HG03095 (cell line): ENCODE measurements at regions not wholly inside any gene's neighbourhood (a gene's known extent, or its start where the extent isn't known, plus 50 kb on each side); places are given as distances from the start of the nearest gene placed in this dataset.
"Not testable (repeated sequence)": the region's sequence is repeated elsewhere in the genome, so short reads cannot be mapped to it uniquely, and the experiment has no call there.

Experiments
- ATAC-seq: cut with Tn5 transposase; IDR thresholded peaks from one replicate; pipeline ENCODE4 v1.9.1; 2021; ENCODE audit warnings: moderate library complexity; ENCODE audit not compliant: unreplicated experiment

- ATAC-seq, result not testable (repeated sequence)
Measured at GRCh38 chr1:149274493-149274892, 171.1 kb upstream of the NBPF9 start.

- not testable (repeated sequence) for ATAC-seq
Measured at GRCh38 chr1:149275802-149276201, 172.5 kb upstream of the NBPF9 start.

DNA sequence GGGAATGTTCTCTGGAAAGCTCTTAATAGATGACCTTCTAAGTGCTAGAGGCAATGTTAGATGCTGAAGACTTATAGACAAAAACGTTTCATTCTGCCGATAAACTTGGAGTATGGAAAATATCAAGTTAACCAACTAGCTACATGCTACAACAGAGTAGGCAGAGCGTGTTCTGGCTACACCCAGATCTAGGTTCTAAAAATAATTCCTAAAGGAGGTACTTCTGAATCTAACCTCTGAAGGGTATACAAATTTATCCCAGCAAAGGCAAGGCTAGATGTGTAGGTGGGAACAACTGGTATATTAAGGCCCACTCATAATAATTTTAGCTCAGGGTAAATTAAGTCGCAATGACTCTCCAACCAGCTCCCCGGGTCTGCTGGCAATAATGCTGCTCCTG, 173.1 kb upstream of the NBPF9 start:
- ATAC-seq, result not testable (repeated sequence)

- ATAC-seq, result not testable (repeated sequence)
Measured at GRCh38 chr1:149278156-149278555, 174.8 kb upstream of the NBPF9 start.

- not testable (repeated sequence) for ATAC-seq
Measured at GRCh38 chr1:149279015-149279414, 175.7 kb upstream of the NBPF9 start.

DNA sequence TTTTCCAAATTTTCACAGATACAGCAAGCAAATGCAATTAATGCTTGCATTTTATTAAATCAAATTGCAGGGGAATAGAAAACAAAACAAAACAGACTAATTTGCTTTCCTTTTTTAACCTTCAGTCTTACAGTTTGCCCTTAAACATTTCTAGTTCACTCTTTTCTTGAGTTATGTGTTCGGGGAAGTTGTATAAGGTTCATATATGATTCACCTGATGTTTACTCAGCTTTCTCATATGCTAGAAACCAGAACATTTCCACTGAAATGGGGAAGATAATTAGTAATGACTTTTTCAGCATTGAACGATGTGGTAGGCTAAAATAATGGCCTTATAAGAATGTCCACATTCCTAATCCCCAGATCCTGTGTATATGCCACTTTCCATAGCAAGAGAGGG, 176.2 kb upstream of the NBPF9 start:
- not testable (repeated sequence) for ATAC-seq

- ATAC-seq, result not testable (repeated sequence)
Measured at GRCh38 chr1:149284773-149285172, 181.4 kb upstream of the NBPF9 start.

DNA sequence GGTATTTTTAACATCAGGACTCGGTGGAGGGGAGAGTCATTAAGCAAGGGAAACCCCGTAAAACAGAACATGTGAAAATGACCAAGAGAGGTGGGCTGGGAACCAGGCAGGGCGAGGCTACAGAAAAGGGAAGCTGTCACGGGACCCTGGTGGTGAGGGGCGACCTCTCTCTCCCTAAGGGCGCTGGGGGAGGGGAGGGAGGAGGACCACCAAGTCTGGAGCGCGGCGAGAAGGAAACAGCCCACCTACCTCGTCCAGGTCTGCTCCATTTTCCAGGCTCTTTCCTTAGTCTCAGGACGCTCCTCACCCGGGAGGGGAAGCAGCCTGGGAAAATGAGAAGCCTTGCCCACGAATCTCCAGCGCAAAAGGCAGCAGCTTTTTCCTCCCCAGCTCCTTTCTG, 181.9 kb upstream of the NBPF9 start:
- ATAC-seq, result not testable (repeated sequence)

GRCh38 chr1:149285638-149286037, 182.3 kb upstream of the NBPF9 start:
- ATAC-seq, result not testable (repeated sequence)

GRCh38 chr1:149288580-149288979, 185.2 kb upstream of the NBPF9 start:
- ATAC-seq, result not testable (repeated sequence)

DNA sequence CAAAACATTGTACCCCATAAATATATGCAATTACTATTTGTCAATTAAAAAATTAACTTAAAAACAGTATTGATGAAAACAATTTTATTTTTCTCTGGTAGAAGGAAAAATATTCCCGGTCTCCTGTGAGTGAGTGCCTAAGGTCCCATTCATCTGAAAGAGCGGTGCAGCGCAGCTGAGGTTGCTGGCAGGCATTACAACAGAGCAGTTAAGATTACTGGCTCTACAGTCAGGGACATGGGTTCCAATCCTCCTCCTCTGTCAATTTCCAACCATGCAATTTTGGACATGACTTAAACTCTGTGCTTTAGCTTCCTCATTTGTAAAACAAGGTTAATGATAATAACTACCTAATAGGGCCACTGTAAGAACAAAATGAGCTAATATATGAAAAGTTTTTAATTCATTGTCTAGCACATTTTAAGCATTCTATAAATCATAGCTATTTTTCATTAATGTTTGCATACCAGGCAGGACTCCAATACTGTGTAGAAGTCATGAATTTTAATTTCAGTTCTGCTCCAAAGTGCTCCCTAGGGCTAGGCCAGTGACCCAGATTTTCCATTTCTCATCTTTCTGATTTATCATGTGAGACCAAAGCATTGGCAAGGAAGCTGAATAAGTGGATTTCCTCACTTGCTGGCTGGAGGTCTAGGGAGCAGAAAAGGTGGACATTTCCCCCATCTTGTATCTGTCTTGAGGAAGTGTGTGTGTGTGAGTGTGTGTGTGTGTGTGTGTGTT, 174.2 kb upstream of the NBPF19 start:
- not testable (repeated sequence) for ATAC-seq

GRCh38 chr1:149301282-149301681, 173.6 kb upstream of the NBPF19 start:
- not testable (repeated sequence) for ATAC-seq

GRCh38 chr1:149304796-149305195, 170.0 kb upstream of the NBPF19 start:
- ATAC-seq, result not testable (repeated sequence)

- not testable (repeated sequence) for ATAC-seq
Measured at GRCh38 chr1:149307640-149308039, 167.2 kb upstream of the NBPF19 start.

DNA sequence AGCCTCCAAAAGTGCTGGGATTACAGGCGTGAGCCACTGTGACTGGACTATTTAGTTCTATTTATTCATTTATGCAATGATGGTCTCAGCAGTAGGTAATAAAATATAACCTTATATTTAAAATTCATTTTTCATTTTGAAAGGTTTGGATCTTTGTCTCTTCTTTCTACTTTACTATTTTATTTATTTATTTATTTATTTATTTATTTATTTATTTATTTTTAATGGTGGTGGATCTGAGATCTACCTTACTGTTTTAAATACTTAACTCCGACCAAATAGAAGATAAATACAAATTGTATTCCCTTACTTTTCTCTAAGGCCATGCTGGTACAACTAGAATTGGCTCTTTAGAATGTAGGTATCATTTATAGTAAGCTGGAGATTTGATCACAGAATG, 159.9 kb upstream of the NBPF19 start:
- ATAC-seq, result not testable (repeated sequence)

DNA sequence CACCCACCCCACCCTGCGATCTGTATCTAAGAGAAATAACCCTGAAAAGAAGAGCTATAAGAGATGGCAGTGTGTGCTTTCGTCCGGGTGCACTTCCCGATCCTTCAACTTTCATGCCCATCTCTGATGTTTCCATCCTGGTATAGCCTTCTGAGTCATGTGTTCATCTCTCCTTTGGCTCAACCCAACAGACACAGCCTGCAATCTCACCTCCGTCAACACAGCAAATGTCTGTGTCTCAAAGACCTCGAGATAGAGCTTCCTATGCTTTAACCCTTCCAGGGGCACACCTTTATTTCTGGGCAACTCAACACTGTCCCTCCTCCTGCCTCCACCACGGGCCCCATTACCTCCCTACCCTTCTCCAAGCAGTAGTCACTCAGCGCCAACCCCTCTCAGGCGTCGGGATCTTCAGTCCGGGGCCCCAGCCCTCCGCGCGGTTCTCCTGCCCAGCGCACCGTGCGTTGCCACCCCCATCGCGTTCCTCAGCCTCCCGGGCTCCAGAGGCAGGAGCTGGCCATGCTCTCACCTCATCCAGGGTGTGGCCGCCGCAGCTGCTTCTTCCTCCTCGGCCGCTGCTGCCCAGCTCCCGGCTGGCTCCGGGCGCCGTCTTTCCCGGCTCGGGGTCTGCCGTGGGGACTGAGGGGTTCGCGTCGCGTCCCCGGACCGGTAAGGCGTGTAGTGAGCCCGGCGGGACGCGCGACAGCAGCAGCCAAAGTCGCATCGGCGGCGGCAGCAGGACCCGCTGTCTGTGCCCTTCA, 153.7 kb upstream of the NBPF19 start:
- ATAC-seq, result not testable (repeated sequence)

- ATAC-seq, result not testable (repeated sequence)
Measured at GRCh38 chr1:149321732-149322016, 153.2 kb upstream of the NBPF19 start.

DNA sequence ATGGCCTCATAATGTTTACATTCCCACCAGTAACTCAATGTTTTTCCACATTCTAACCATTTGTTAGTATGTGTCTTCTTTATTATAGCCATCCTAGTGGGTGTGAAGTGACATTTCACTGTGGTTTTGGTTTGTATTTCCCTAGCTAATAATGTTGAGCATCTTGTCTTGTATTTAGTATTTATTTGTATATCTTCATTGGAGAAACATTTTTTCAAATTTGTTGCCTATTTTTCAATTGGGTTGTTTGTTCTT, 144.8 kb upstream of the NBPF19 start:
- ATAC-seq, result not testable (repeated sequence)

- not testable (repeated sequence) for ATAC-seq
Measured at GRCh38 chr1:149336082-149336481, 138.8 kb upstream of the NBPF19 start.

GRCh38 chr1:149338221-149338691, 136.6 kb upstream of the NBPF19 start:
- ATAC-seq, result not testable (repeated sequence)

GRCh38 chr1:149338698-149339097, 136.1 kb upstream of the NBPF19 start:
- ATAC-seq, result not testable (repeated sequence)

- ATAC-seq, result not testable (repeated sequence)
Measured at GRCh38 chr1:149349448-149349847, 125.4 kb upstream of the NBPF19 start.
